H9 (cell line): ENCODE measurements at regions not wholly inside any gene's neighbourhood (a gene's known extent, or its start where the extent isn't known, plus 50 kb on each side); places are given as distances from the start of the nearest gene placed in this dataset.

Experiments used
- DNase-seq: peaks from one replicate; pipeline ENCODE4 v3.0.0-alpha.2; 2017
- H2AFZ ChIP-seq: one replicate; pipeline ENCODE4 v1.6.1; 2013; ENCODE audit warnings: mild to moderate bottlenecking, low read length, control low read depth, moderate library complexity
- H2AK5ac ChIP-seq: 2 replicates; pipeline ENCODE4 v1.6.1; 2013; ENCODE audit warnings: low read length, control low read depth, mixed read lengths; ENCODE audit not compliant: insufficient read length
- H2BK120ac ChIP-seq: one replicate; pipeline ENCODE4 v1.6.1; 2013; ENCODE audit warnings: low read depth, mild to moderate bottlenecking, low read length, control low read depth, inconsistent platforms; ENCODE audit not compliant: poor library complexity, severe bottlenecking
- H2BK12ac ChIP-seq: 2 replicates; pipeline ENCODE4 v1.6.1; 2013; ENCODE audit warnings: low read length, control low read depth, mixed read lengths, low read depth; ENCODE audit not compliant: insufficient read length
- H2BK15ac ChIP-seq: 2 replicates; pipeline ENCODE4 v1.6.1; 2013; ENCODE audit warnings: low read depth, low read length, control low read depth
- H2BK20ac ChIP-seq: one replicate; pipeline ENCODE4 v1.6.1; 2013; ENCODE audit warnings: low read depth, mild to moderate bottlenecking, low read length, control low read depth, inconsistent platforms; ENCODE audit not compliant: poor library complexity, severe bottlenecking
- H2BK5ac ChIP-seq: 2 replicates; pipeline ENCODE4 v1.6.1; 2013; ENCODE audit warnings: low read length, control low read depth, mixed read lengths; ENCODE audit not compliant: insufficient read length
- H3K14ac ChIP-seq: 2 replicates; pipeline ENCODE4 v1.6.1; 2013; ENCODE audit warnings: low read length, control low read depth; ENCODE audit not compliant: insufficient read depth
- H3K18ac ChIP-seq: 2 replicates; pipeline ENCODE4 v1.6.1; 2013; ENCODE audit warnings: low read depth, mild to moderate bottlenecking, mixed read lengths, low read length, control low read depth; ENCODE audit not compliant: insufficient read length
- H3K23ac ChIP-seq: 2 replicates; pipeline ENCODE4 v1.6.1; 2013; ENCODE audit warnings: low read length, control low read depth, mixed read lengths, low read depth; ENCODE audit not compliant: insufficient read length
- H3K23me2 ChIP-seq: 2 replicates; pipeline ENCODE4 v1.6.1; 2013; ENCODE audit warnings: low read depth, mild to moderate bottlenecking, mixed read lengths, low read length, control low read depth; ENCODE audit not compliant: insufficient read length, poor library complexity, severe bottlenecking
- H3K27ac ChIP-seq: 2 replicates; pipeline ENCODE4 v1.5.1; 2013; ENCODE audit warnings: low read length, control low read depth, mixed read lengths, low read depth; ENCODE audit not compliant: insufficient read length
- H3K27me3 ChIP-seq: 2 replicates; pipeline ENCODE4 v1.6.1; 2013; ENCODE audit warnings: low read length, control low read depth, inconsistent platforms; ENCODE audit not compliant: insufficient read depth
- H3K4ac ChIP-seq: 2 replicates; pipeline ENCODE4 v1.6.1; 2013; ENCODE audit warnings: low read depth, mild to moderate bottlenecking, control low read depth, inconsistent platforms, low read length, moderate library complexity
- H3K4me1 ChIP-seq: 2 replicates; pipeline ENCODE4 v1.6.1; 2013; ENCODE audit warnings: low read length, control low read depth, inconsistent platforms; ENCODE audit not compliant: insufficient read depth
- H3K4me2 ChIP-seq: 2 replicates; pipeline ENCODE4 v1.6.1; 2013; ENCODE audit warnings: low read length, control low read depth, mixed read lengths; ENCODE audit not compliant: insufficient read length, insufficient read depth
- H3K56ac ChIP-seq: 2 replicates; pipeline ENCODE4 v1.6.1; 2013; ENCODE audit warnings: low read depth, mild to moderate bottlenecking, mixed read lengths, low read length, control low read depth; ENCODE audit not compliant: insufficient read length
- H3K79me1 ChIP-seq: 2 replicates; pipeline ENCODE4 v1.6.1; 2013; ENCODE audit warnings: low read depth, mild to moderate bottlenecking, moderate library complexity, low read length, control low read depth, inconsistent platforms; ENCODE audit not compliant: insufficient read depth, poor library complexity, severe bottlenecking
- H3K79me2 ChIP-seq: 2 replicates; pipeline ENCODE4 v1.6.1; 2013; ENCODE audit warnings: low read length, control low read depth, inconsistent platforms; ENCODE audit not compliant: insufficient read depth
- H3K9ac ChIP-seq: 2 replicates; pipeline ENCODE4 v1.6.1; 2013; ENCODE audit warnings: low read length, control low read depth, mixed read lengths; ENCODE audit not compliant: insufficient read length; ENCODE audit errors: extremely low read depth
- H3K9me3 ChIP-seq: one replicate; pipeline ENCODE4 v1.6.1; 2013; ENCODE audit warnings: low read depth, low read length, inconsistent platforms; ENCODE audit not compliant: control insufficient read depth
- H3T11ph ChIP-seq: one replicate; pipeline ENCODE4 v1.6.1; 2013; ENCODE audit warnings: mild to moderate bottlenecking, low read length, control low read depth, inconsistent platforms
- H4K20me1 ChIP-seq: one replicate; pipeline ENCODE4 v1.6.1; 2013; ENCODE audit not compliant: control insufficient read depth, insufficient read length, insufficient read depth
- H4K5ac ChIP-seq: 2 replicates; pipeline ENCODE4 v1.6.1; 2013; ENCODE audit warnings: low read depth, mild to moderate bottlenecking, mixed read lengths, low read length, control low read depth; ENCODE audit not compliant: insufficient read length
- H4K8ac ChIP-seq: replicated peaks from 2 replicates; pipeline ENCODE4 v1.6.1; 2013; ENCODE audit warnings: low read length, control low read depth, mixed read lengths, low read depth; ENCODE audit not compliant: insufficient read length
- H4K91ac ChIP-seq: 2 replicates; pipeline ENCODE4 v1.6.1; 2013; ENCODE audit warnings: low read depth, mild to moderate bottlenecking, moderate library complexity, mixed read lengths, low read length, control low read depth; ENCODE audit not compliant: insufficient read length
- H3K27ac Mint-ChIP-seq, 3 experiments: 2 replicates in 2 of 3; 3 replicates in 1 of 3; pipeline ENCODE4 v1.8.0; 2020 to 2021; ENCODE audit warnings: mixed read lengths in 3 of 3, mild to moderate bottlenecking in 1 of 3, moderate library complexity in 1 of 3
- H3K27me3 Mint-ChIP-seq: 2 replicates; pipeline ENCODE4 v1.8.0; 2021; ENCODE audit warnings: low read depth, mild to moderate bottlenecking, moderate library complexity, mixed read lengths
- H3K36me3 Mint-ChIP-seq, 3 experiments: 2 replicates in 2 of 3; 3 replicates in 1 of 3; pipeline ENCODE4 v1.8.0; 2020 to 2021; ENCODE audit warnings: low read depth in 3 of 3, mixed read lengths in 3 of 3; ENCODE audit not compliant: insufficient read depth in 1 of 3
- H3K4me1 Mint-ChIP-seq, 2 experiments: 2 replicates each; pipeline ENCODE4 v1.8.0; 2020; ENCODE audit warnings: mixed read lengths in 2 of 2
- H3K4me3 Mint-ChIP-seq, 2 experiments: 2 replicates in 1 of 2; 3 replicates in 1 of 2; pipeline ENCODE4 v1.8.0; 2020 to 2021; ENCODE audit warnings: mild to moderate bottlenecking in 2 of 2, mixed read lengths in 2 of 2, moderate library complexity in 1 of 2
- H3K9me3 Mint-ChIP-seq, 2 experiments: 2 replicates in 1 of 2; 3 replicates in 1 of 2; pipeline ENCODE4 v1.8.0; 2020; ENCODE audit warnings: mild to moderate bottlenecking in 2 of 2, mixed read lengths in 2 of 2, moderate library complexity in 1 of 2
- WGBS: extraction: QIAGEN DNeasy Blood & Tissue Kit; methylation state at CpG from one replicate; pipeline ENCODE4 v1.1.7; 2013; ENCODE audit warnings: missing lambda C conversion rate, low lambda C conversion rate, mixed read lengths; ENCODE audit not compliant: insufficient read length; ENCODE audit errors: extremely low coverage; 5-methylcytosine and 5-hydroxymethylcytosine counted together
- TF ChIP-seq, protein P1 (sequence below): fragments of 200-600 bp; sonication (generic); conservative IDR thresholded peaks from 3 replicates; pipeline ENCODE4 v1.8.0; 2021; ENCODE audit warnings: antibody characterized with exemption, mild to moderate bottlenecking

GRCh38 chr14:105945896-105946295 is 419.5 kb downstream of the TMEM121 start:
- Histone ChIP-seq H3K79me1 (no peaks in the 10 kb centered on the region), H3K14ac (no peak overlapping the region), H4K8ac (no peak overlapping the region), H3K79me2 (no peaks in the 10 kb centered on the region), H3K23ac (no peak overlapping the region), H4K91ac (no peak overlapping the region), H2BK15ac (no peak overlapping the region), H2BK120ac (no peak overlapping the region), H3T11ph (no peak overlapping the region), H2BK12ac (no peak overlapping the region), H3K4me1 (no peaks in the 10 kb centered on the region), H3K27ac (no peak overlapping the region), H4K20me1 (no peaks in the 10 kb centered on the region), H3K4ac (no peak overlapping the region), H2BK20ac (no peak overlapping the region), H3K9me3 (peaks cover 92% of the 10 kb centered on the region), H3K56ac (no peak overlapping the region), H3K9ac (no peak overlapping the region), H3K18ac (no peak overlapping the region), H4K5ac (no peak overlapping the region), H3K27me3 (no peaks in the 10 kb centered on the region), H3K23me2 (no peaks in the 10 kb centered on the region), H3K4me2 (no peak overlapping the region), H2BK5ac (no peak overlapping the region), H2AK5ac (no peak overlapping the region), H2AFZ (no peak overlapping the region)
- H3K4me1 Mint-ChIP-seq: no peaks in the 10 kb centered on the region
- H3K27me3 Mint-ChIP-seq: peaks cover 3% of the 10 kb centered on the region
- no peak overlapping the region for H3K4me3 Mint-ChIP-seq
- TF ChIP-seq, protein P1, sequence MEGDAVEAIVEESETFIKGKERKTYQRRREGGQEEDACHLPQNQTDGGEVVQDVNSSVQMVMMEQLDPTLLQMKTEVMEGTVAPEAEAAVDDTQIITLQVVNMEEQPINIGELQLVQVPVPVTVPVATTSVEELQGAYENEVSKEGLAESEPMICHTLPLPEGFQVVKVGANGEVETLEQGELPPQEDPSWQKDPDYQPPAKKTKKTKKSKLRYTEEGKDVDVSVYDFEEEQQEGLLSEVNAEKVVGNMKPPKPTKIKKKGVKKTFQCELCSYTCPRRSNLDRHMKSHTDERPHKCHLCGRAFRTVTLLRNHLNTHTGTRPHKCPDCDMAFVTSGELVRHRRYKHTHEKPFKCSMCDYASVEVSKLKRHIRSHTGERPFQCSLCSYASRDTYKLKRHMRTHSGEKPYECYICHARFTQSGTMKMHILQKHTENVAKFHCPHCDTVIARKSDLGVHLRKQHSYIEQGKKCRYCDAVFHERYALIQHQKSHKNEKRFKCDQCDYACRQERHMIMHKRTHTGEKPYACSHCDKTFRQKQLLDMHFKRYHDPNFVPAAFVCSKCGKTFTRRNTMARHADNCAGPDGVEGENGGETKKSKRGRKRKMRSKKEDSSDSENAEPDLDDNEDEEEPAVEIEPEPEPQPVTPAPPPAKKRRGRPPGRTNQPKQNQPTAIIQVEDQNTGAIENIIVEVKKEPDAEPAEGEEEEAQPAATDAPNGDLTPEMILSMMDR: no peak
- no peak for DNase-seq
- WGBS: no CpG with 5 or more reads among the region's 7 CpGs
- H3K27ac Mint-ChIP-seq: no peak overlapping the region
- H3K9me3 Mint-ChIP-seq: peaks cover 93 to 96% of the 10 kb centered on the region in 2 experiments
- H3K36me3 Mint-ChIP-seq: peaks cover 0 to 18% (median 4%) of the 10 kb centered on the region in 3 experiments
